ENCODE measurements at regions not wholly inside any gene's neighbourhood (a gene's known extent, or its start where the extent isn't known, plus 50 kb on each side); places are given as distances from the start of the nearest gene placed in this dataset.

- ChIA-PET CTCF (interaction anchor here (0.8 kb wide), 1 partner anchor 193 kb away, joined by 3 read pairs; no protein-coding TSS in a partner anchor), POLR2A (no interaction called here)
- TF ChIP-seq CTCF (IDR thresholded peaks at IDR 0.05), result no peak
- Mint-ChIP-seq H3K27me3 (peaks cover 1% of the 10 kb centered on the region), H3K4me3 (no peak overlapping the region), H3K36me3 (ENCODE audit: low read depth) (no peaks in the 10 kb centered on the region), H3K9me3 (no peaks in the 10 kb centered on the region), H3K4me1 (ENCODE audit: low read depth) (no peaks in the 10 kb centered on the region), H3K27ac (no peak overlapping the region)
- intact Hi-C loops (cut with micrococcal nuclease), result no loop called here
- DNase-seq (peak; percentile 40), ATAC-seq (peak; percentile 77)
Measured at GRCh38 chr6:7468382-7469081, 72.9 kb upstream of the DSP start.

GRCh38 chr6:7469696-7470095, 71.8 kb upstream of the DSP start:
- no peaks in the 10 kb centered on the region for H3K36me3 Mint-ChIP-seq (ENCODE audit: low read depth)
- peaks cover 1% of the 10 kb centered on the region for H3K27me3 Mint-ChIP-seq
- CTCF ChIA-PET, result no interaction called here
- DNase-seq (no peak), ATAC-seq (no peak)
- H3K4me1 Mint-ChIP-seq (ENCODE audit: low read depth), result no peaks in the 10 kb centered on the region
- no peak overlapping the region for H3K4me3 Mint-ChIP-seq
- no peak for TF ChIP-seq CTCF (IDR thresholded peaks at IDR 0.05)
- intact Hi-C loops (cut with micrococcal nuclease), result no loop called here
- no peak overlapping the region for H3K27ac Mint-ChIP-seq
- no peaks in the 10 kb centered on the region for H3K9me3 Mint-ChIP-seq
- POLR2A ChIA-PET, result no interaction called here

DNA sequence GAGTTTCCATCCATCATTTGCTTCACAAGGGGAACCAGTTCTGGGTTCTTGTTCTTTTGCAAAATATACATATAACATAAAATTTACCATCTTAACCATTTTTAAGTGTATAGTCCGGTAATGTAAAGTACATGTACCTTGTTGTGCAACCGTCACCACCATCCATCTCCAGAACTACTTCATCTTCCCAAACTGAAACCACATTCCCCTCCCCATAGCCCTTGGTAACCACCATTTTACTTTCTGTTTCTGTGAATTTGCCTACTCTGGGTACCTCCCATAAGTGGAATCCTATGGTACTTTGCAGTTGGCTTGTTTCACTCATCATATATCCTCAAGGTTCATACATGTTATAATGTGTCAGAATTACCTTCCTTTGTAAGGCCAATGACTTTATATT, 70.3 kb upstream of the DSP start:
- POLR2A ChIA-PET, result no interaction called here
- H3K9me3 Mint-ChIP-seq, result no peaks in the 10 kb centered on the region
- no peak for DNase-seq
- H3K36me3 Mint-ChIP-seq (ENCODE audit: low read depth), result no peaks in the 10 kb centered on the region
- H3K27ac Mint-ChIP-seq, result no peak overlapping the region
- TF ChIP-seq CTCF (IDR thresholded peaks at IDR 0.05), result no peak
- CTCF ChIA-PET, result no interaction called here
- peaks cover 1% of the 10 kb centered on the region for H3K27me3 Mint-ChIP-seq
- no peak for ATAC-seq
- intact Hi-C loops (cut with micrococcal nuclease), result no loop called here
- no peaks in the 10 kb centered on the region for H3K4me1 Mint-ChIP-seq (ENCODE audit: low read depth)
- no peak overlapping the region for H3K4me3 Mint-ChIP-seq

- CTCF ChIA-PET, result no interaction called here
- Mint-ChIP-seq H3K4me1 (ENCODE audit: low read depth) (no peaks in the 10 kb centered on the region), H3K4me3 (no peak overlapping the region), H3K9me3 (no peaks in the 10 kb centered on the region), H3K27me3 (no peaks in the 10 kb centered on the region), H3K27ac (no peak overlapping the region), H3K36me3 (ENCODE audit: low read depth) (no peaks in the 10 kb centered on the region)
- ATAC-seq (no peak), DNase-seq (no peak)
- intact Hi-C loops (cut with micrococcal nuclease), result no loop called here
- no peak for TF ChIP-seq CTCF (IDR thresholded peaks at IDR 0.05)
- POLR2A ChIA-PET, result interaction anchor here (0.7 kb wide), 1 partner anchor 120 kb away, joined by 3 read pairs; no protein-coding TSS in a partner anchor
Measured at GRCh38 chr6:7473805-7474719, 67.4 kb upstream of the DSP start.

DNA sequence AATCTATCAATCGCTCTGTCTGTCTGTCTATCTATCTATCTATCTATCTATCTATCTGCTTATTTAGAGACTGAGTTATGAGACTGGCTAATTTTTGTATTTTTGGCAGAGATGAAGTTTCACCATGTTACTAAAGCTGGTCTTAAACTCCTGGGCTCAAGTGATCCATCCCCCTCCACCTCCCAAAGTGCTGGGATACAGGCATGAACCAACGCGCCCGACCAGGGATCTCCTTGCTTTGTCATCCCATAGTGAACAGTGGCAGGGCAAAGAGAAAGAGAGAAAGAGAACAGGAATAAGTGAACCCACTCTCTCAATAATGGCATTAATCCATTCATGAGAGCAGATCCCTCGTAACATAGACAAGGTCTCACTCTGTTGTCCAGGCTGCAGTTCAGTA, 66.4 kb upstream of the DSP start:
- Mint-ChIP-seq H3K36me3 (ENCODE audit: low read depth) (no peaks in the 10 kb centered on the region), H3K27me3 (no peaks in the 10 kb centered on the region), H3K27ac (no peak overlapping the region), H3K4me1 (ENCODE audit: low read depth) (no peaks in the 10 kb centered on the region), H3K4me3 (no peak overlapping the region), H3K9me3 (no peaks in the 10 kb centered on the region)
- intact Hi-C loops (cut with micrococcal nuclease), result no loop called here
- no peak for TF ChIP-seq CTCF (IDR thresholded peaks at IDR 0.05)
- ATAC-seq (no peak), DNase-seq (no peak)
- POLR2A ChIA-PET, result no interaction called here
- CTCF ChIA-PET, result no interaction called here
